Fibroblast of lung (primary cell): ENCODE measurements at regions not wholly inside any gene's neighbourhood (a gene's known extent, or its start where the extent isn't known, plus 50 kb on each side); places are given as distances from the start of the nearest gene placed in this dataset.

Source experiments
- EZH2 ChIP-seq: IDR thresholded peaks from 2 replicates; pipeline ENCODE4 v1.5.1; 2012; ENCODE audit warnings: low read length, control low read depth, mild to moderate bottlenecking; ENCODE audit errors: missing control alignments
- TF ChIP-seq, protein P1 (sequence below), 2 donors: IDR thresholded peaks in 1 of 2; conservative IDR thresholded peaks in 1 of 2; 1 replicate in 1 of 2; 2 replicates in 1 of 2; pipeline ENCODE4 v1.5.1; 2011 to 2012; ENCODE audit warnings: low read length in 2 of 2, control low read depth in 1 of 2, inconsistent platforms in 1 of 2, low read depth in 1 of 2, mild to moderate bottlenecking in 1 of 2

DNA sequence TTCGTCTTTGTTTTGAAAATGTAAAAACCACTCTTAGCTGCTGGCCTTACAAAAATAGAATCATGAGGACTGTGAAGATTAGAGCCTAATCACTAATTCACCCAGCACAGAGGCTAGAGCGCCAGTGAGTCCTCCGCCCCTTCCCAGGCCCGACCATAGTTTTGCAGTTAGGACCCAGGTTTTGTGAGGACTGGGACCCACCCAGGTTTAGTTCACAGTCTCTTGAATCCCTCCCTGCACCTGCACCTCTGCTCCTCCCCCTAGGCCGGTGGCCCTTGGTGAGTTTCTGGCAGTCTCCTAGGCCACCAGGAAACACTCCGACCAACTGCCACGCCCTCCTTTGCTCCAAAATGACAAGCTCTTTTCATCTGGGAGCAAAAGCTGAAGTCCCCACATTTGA lies 136.0 kb upstream of the CCDC54 start:
- TF ChIP-seq, protein P1, sequence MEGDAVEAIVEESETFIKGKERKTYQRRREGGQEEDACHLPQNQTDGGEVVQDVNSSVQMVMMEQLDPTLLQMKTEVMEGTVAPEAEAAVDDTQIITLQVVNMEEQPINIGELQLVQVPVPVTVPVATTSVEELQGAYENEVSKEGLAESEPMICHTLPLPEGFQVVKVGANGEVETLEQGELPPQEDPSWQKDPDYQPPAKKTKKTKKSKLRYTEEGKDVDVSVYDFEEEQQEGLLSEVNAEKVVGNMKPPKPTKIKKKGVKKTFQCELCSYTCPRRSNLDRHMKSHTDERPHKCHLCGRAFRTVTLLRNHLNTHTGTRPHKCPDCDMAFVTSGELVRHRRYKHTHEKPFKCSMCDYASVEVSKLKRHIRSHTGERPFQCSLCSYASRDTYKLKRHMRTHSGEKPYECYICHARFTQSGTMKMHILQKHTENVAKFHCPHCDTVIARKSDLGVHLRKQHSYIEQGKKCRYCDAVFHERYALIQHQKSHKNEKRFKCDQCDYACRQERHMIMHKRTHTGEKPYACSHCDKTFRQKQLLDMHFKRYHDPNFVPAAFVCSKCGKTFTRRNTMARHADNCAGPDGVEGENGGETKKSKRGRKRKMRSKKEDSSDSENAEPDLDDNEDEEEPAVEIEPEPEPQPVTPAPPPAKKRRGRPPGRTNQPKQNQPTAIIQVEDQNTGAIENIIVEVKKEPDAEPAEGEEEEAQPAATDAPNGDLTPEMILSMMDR (conservative IDR thresholded peaks at IDR 0.05 in 1 of 2, IDR thresholded peaks at IDR 0.05 in 1 of 2; ENCODE audit: low read depth in 1 of 2, low read length in 2 of 2) = peak; percentile 10 to 21
- no peak for TF ChIP-seq EZH2
